NCI-H1436 (cell line): ENCODE measurements at regions not wholly inside any gene's neighbourhood (a gene's known extent, or its start where the extent isn't known, plus 50 kb on each side); places are given as distances from the start of the nearest gene placed in this dataset.
A peak's percentile ranks its signal among the peaks of the same experiment; 100 is the strongest.

ENCODE experiments used
- DNase-seq: peaks from one replicate; lab custom pipeline; 2025; lab: John Stamatoyannopoulos, UW

- DNase-seq = no peak
These were observed 142.6 kb upstream of the MCHR2 start for GRCh38 chr6:100136590-100136989.

GRCh38 chr6:100135977-100136376 lies 142.0 kb upstream of the MCHR2 start:
- no peak for DNase-seq

- DNase-seq = no peak
These were observed 140.7 kb upstream of the MCHR2 start for GRCh38 chr6:100134703-100135102.

GRCh38 chr6:100134297-100134696 lies 140.3 kb upstream of the MCHR2 start:
- no peak for DNase-seq

GRCh38 chr6:100132005-100132404 lies 138.0 kb upstream of the MCHR2 start:
- DNase-seq = no peak

GRCh38 chr6:100130630-100131029 lies 136.6 kb upstream of the MCHR2 start:
- DNase-seq = no peak

- DNase-seq = no peak
These were observed 132.9 kb upstream of the MCHR2 start for GRCh38 chr6:100126790-100127484.

- no peak for DNase-seq
These were observed 128.0 kb upstream of the MCHR2 start for GRCh38 chr6:100121854-100122609.

- DNase-seq = no peak
These were observed 125.2 kb upstream of the MCHR2 start for GRCh38 chr6:100119261-100119660.

GRCh38 chr6:100118301-100118700 lies 124.3 kb upstream of the MCHR2 start:
- no peak for DNase-seq

GRCh38 chr6:100117680-100118079 lies 123.7 kb upstream of the MCHR2 start:
- DNase-seq = no peak

- peak; percentile 69 for DNase-seq
These were observed 122.6 kb upstream of the MCHR2 start for GRCh38 chr6:100116411-100117194.

- no peak for DNase-seq
These were observed 121.5 kb upstream of the MCHR2 start for GRCh38 chr6:100115407-100116101.

- no peak for DNase-seq
These were observed 119.0 kb upstream of the MCHR2 start for GRCh38 chr6:100112855-100113508.

- no peak for DNase-seq
These were observed 112.0 kb upstream of the MCHR2 start for GRCh38 chr6:100105919-100106529.

- no peak for DNase-seq
These were observed 111.1 kb upstream of the MCHR2 start for GRCh38 chr6:100105138-100105537.

- DNase-seq = no peak
These were observed 109.9 kb upstream of the MCHR2 start for GRCh38 chr6:100103931-100104330.

- no peak for DNase-seq
These were observed 109.2 kb upstream of the MCHR2 start for GRCh38 chr6:100103194-100103593.

GRCh38 chr6:100101644-100102043 lies 107.6 kb upstream of the MCHR2 start:
- DNase-seq = no peak

GRCh38 chr6:100100776-100101175 lies 106.8 kb upstream of the MCHR2 start:
- no peak for DNase-seq
